A549 (cell line): ENCODE measurements at regions not wholly inside any gene's neighbourhood (a gene's known extent, or its start where the extent isn't known, plus 50 kb on each side); places are given as distances from the start of the nearest gene placed in this dataset.

Source experiments
- ATAC-seq, 2 experiments: fragments of 200-7000 bp in 1 of 2; fragments of >200 bp in 1 of 2; cut with Nextera tagmentation in 1 of 2; cut with Tn5 transposase in 1 of 2; 3 replicates each; pipeline versions ENCODE4 v1.8.0 to v1.9.1; 2018 to 2020; ENCODE audit warnings: mild to moderate bottlenecking in 1 of 2, moderate library complexity in 1 of 2
- CTCF ChIA-PET: fragments of 300-600 bp; sonication (Branson Sonifier 250); formaldehyde crosslinking; extraction: SDS; loops from one replicate; lab custom pipeline; 2021; ENCODE audit warnings: antibody characterized with exemption, inconsistent platforms; lab: Yijun Ruan, JAX
- POLR2A ChIA-PET: fragments of 350-600 bp; formaldehyde crosslinking; extraction: SDS; loops from one replicate; lab custom pipeline; 2021; ENCODE audit warnings: antibody characterized with exemption, inconsistent platforms; lab: Yijun Ruan, JAX
- DNase-seq, 2 experiments: peaks; one replicate each; pipeline versions ENCODE4 v3.0.0 to v3.0.0-alpha.2; 2011 to 2016; ENCODE audit warnings: low read depth in 1 of 2, low spot score in 1 of 2
- FAIRE-seq: peaks from 2 replicates; lab custom pipeline; 2011; peaks lifted over from hg19 to GRCh38; lab: Jason Lieb, UNC
- H3K27ac ChIP-seq, 2 experiments: fragments of >200 bp; sonication (Bioruptor Twin); formaldehyde crosslinking; 3 replicates each; pipeline ENCODE4 v1.5.1; 2016 to 2017
- H3K4me1 ChIP-seq: fragments of >200 bp; sonication (Bioruptor Twin); formaldehyde crosslinking; 3 replicates; pipeline ENCODE4 v1.6.1; 2016
- H3K4me2 ChIP-seq: fragments of >200 bp; sonication (Bioruptor Twin); formaldehyde crosslinking; 3 replicates; pipeline ENCODE4 v1.6.1; 2016
- H3K4me3 ChIP-seq: fragments of >200 bp; sonication (Bioruptor Twin); formaldehyde crosslinking; 3 replicates; pipeline ENCODE4 v1.5.1; 2016
- H3K9me3 ChIP-seq: fragments of >200 bp; sonication (Bioruptor Twin); formaldehyde crosslinking; 3 replicates; pipeline ENCODE4 v1.6.1; 2016
- CHD2 ChIP-seq: fragments of 150-350 bp; IDR thresholded peaks from 2 replicates; pipeline ENCODE4 v1.6.1; 2014; ENCODE audit warnings: low read length; ENCODE audit not compliant: partially characterized antibody
- CHD4 ChIP-seq: fragments of 200-600 bp; sonication (generic); IDR thresholded peaks from 2 replicates; pipeline ENCODE4 v1.6.1; 2016; ENCODE audit warnings: antibody characterized with exemption, mild to moderate bottlenecking, borderline replicate concordance
- CTCF ChIP-seq: fragments of >200 bp; sonication (Bioruptor Twin); formaldehyde crosslinking; IDR thresholded peaks from 3 replicates; pipeline ENCODE4 v1.5.1; 2016
- E2F6 ChIP-seq: IDR thresholded peaks from 2 replicates; pipeline ENCODE4 v1.6.1; 2012; ENCODE audit warnings: low read depth, borderline replicate concordance
- FOSL2 ChIP-seq, 2 experiments: fragments of 450-650 bp in 1 of 2; fragments of >200 bp in 1 of 2; sonication (Bioruptor Twin) in 1 of 2; formaldehyde crosslinking; IDR thresholded peaks; 2 replicates each; pipeline versions ENCODE4 v1.5.0 to v1.6.1; 2016 to 2020; ENCODE audit warnings: mild to moderate bottlenecking in 1 of 2, moderate library complexity in 1 of 2
- GATA3 ChIP-seq: IDR thresholded peaks from 2 replicates; pipeline ENCODE4 v1.6.1; 2012; ENCODE audit warnings: borderline replicate concordance
- HDAC2 ChIP-seq: fragments of 200-600 bp; sonication (generic); IDR thresholded peaks from 2 replicates; pipeline ENCODE4 v1.6.1; 2016
- MAX ChIP-seq: IDR thresholded peaks from 2 replicates; pipeline ENCODE4 v1.6.1; 2012
- MAZ ChIP-seq: fragments of 150-350 bp; IDR thresholded peaks from 2 replicates; pipeline ENCODE4 v1.6.1; 2014; ENCODE audit warnings: antibody characterized with exemption, low read depth, low read length, borderline replicate concordance
- MYC ChIP-seq: IDR thresholded peaks from 2 replicates; pipeline ENCODE4 v1.6.1; 2012; ENCODE audit warnings: mild to moderate bottlenecking, inconsistent platforms, low read length, improper control_type of control experiment, borderline replicate concordance
- NR3C1 ChIP-seq: fragments of >200 bp; sonication (Bioruptor Twin); formaldehyde crosslinking; IDR thresholded peaks from 3 replicates; pipeline ENCODE4 v1.6.1; 2017
- POLR2A ChIP-seq: IDR thresholded peaks from 2 replicates; pipeline ENCODE4 v1.6.1; 2012; ENCODE audit warnings: mild to moderate bottlenecking, low read length
- RAD21 ChIP-seq, 2 experiments: fragments of >200 bp in 1 of 2; sonication (Bioruptor Twin) in 1 of 2; formaldehyde crosslinking in 1 of 2; IDR thresholded peaks in 1 of 2; conservative IDR thresholded peaks in 1 of 2; 2 replicates in 1 of 2; 3 replicates in 1 of 2; pipeline ENCODE4 v1.6.1; 2012 to 2018; ENCODE audit warnings: inconsistent platforms in 1 of 2
- RARB ChIP-seq: fragments of 250-450 bp; sonication (Bioruptor Pico); IDR thresholded peaks from 2 replicates; pipeline ENCODE4 v1.8.0; 2021; ENCODE audit warnings: mild to moderate bottlenecking, moderate library complexity
- RFX5 ChIP-seq: fragments of 450-650 bp; IDR thresholded peaks from 2 replicates; pipeline ENCODE4 v1.7.1; 2014; ENCODE audit warnings: antibody characterized with exemption, mild to moderate bottlenecking, moderate library complexity
- RNF2 ChIP-seq: fragments of 200-600 bp; sonication (generic); IDR thresholded peaks from 2 replicates; pipeline ENCODE4 v1.6.1; 2016; ENCODE audit warnings: low read depth, mild to moderate bottlenecking, antibody characterized with exemption, moderate library complexity, borderline replicate concordance
- SREBF2 ChIP-seq: fragments of 450-650 bp; IDR thresholded peaks from 2 replicates; pipeline ENCODE4 v1.6.1; 2014; ENCODE audit warnings: mild to moderate bottlenecking, moderate library complexity
- TP53 ChIP-seq: fragments of 250-450 bp; sonication (Bioruptor Pico); IDR thresholded peaks from 2 replicates; pipeline ENCODE4 v1.5.0; 2021; ENCODE audit warnings: mild to moderate bottlenecking, moderate library complexity
- USF2 ChIP-seq: fragments of 450-650 bp; IDR thresholded peaks from 2 replicates; pipeline ENCODE4 v1.6.1; 2014; ENCODE audit warnings: antibody characterized with exemption
- ZC3H11A ChIP-seq: fragments of 450-650 bp; IDR thresholded peaks from 2 replicates; pipeline ENCODE4 v1.6.1; 2014; ENCODE audit warnings: antibody characterized with exemption, mild to moderate bottlenecking
- ZNF302 ChIP-seq: fragments of 250-450 bp; sonication (Bioruptor Pico); IDR thresholded peaks from 2 replicates; pipeline ENCODE4 v1.9.0; 2021; ENCODE audit warnings: inconsistent platforms, mild to moderate bottlenecking, moderate library complexity
- WGBS: methylation state at CpG from one replicate; pipeline ENCODE4 v1.1.6; 2017; ENCODE audit errors: missing lambda C conversion rate; 5-methylcytosine and 5-hydroxymethylcytosine counted together

- TF ChIP-seq HDAC2 (no peak), ZC3H11A (no peak), GATA3 (no peak), RARB (no peak), CHD4 (no peak), CTCF (0 out of 3 replicates have a peak, but pooled peaks have one; percentile 5), RAD21 (conservative IDR thresholded peaks at IDR 0.05 in 1 of 2, IDR thresholded peaks at IDR 0.05 in 1 of 2) (0 out of 5 replicates have a peak, but pooled peaks of 1 of the 2 experiments have one; percentile 12)
- Histone ChIP-seq H3K4me1 (no peaks in the 10 kb centered on the region), H3K4me2 (no peak overlapping the region), H3K4me3 (no peak overlapping the region), H3K27ac (no peak overlapping the region), H3K9me3 (no peaks in the 10 kb centered on the region)
- DNase-seq (peak in 1 of 2 experiments; percentile 5), FAIRE-seq (no peak), ATAC-seq (no peak)
- ChIA-PET CTCF (no interaction called here), POLR2A (no interaction called here)
- 21% methylated on average over 1 of the region's 1 CpG for WGBS
Observed at GRCh38 chr5:114223866-114224265, 138.0 kb upstream of the KCNN2 start.

- TF ChIP-seq SREBF2 (no peak), POLR2A (no peak), MAZ (no peak), NR3C1 (no peak), ZNF302 (CRISPR knock-in tag) (no peak)
- DNase-seq: peak in 1 of 2 experiments; percentile 2
- ChIA-PET POLR2A (no interaction called here), CTCF (no interaction called here)
- no peak overlapping the region for H3K4me3 ChIP-seq
- no peaks in the 10 kb centered on the region for H3K9me3 ChIP-seq
- H3K27ac ChIP-seq: no peak overlapping the region
- no peaks in the 10 kb centered on the region for H3K4me1 ChIP-seq
- no peak overlapping the region for H3K4me2 ChIP-seq
- whole genome bisulfite sequencing: 14% methylated on average over 5 of the region's 5 CpGs
- FAIRE-seq: no peak
- no peak for ATAC-seq
Observed at GRCh38 chr5:114237766-114238165, 124.1 kb upstream of the KCNN2 start.

- ChIA-PET POLR2A (no interaction called here), CTCF (interaction anchor here (0.7 kb wide), 1 partner anchor 1074 kb away, joined by 3 read pairs; no protein-coding TSS in a partner anchor)
- TF ChIP-seq CHD2 (no peak), CHD4 (no peak), USF2 (no peak), E2F6 (no peak), RFX5 (no peak), RNF2 (no peak)
- no peak for ATAC-seq
- Histone ChIP-seq H3K9me3 (no peaks in the 10 kb centered on the region), H3K27ac (no peak overlapping the region), H3K4me3 (no peak overlapping the region), H3K4me2 (no peak overlapping the region), H3K4me1 (no peaks in the 10 kb centered on the region)
- no peak for FAIRE-seq
- no peak for DNase-seq
Observed at GRCh38 chr5:114238771-114239313, 123.0 kb upstream of the KCNN2 start.

- no peak for ATAC-seq
Observed at GRCh38 chr5:114243281-114243971, 118.4 kb upstream of the KCNN2 start.

More at GRCh38 chr5:114243281-114243971, 118.4 kb upstream of the KCNN2 start:
- FAIRE-seq (peak; percentile 46), DNase-seq (no peak)
- H3K4me1 ChIP-seq: no peaks in the 10 kb centered on the region
- H3K9me3 ChIP-seq: no peaks in the 10 kb centered on the region
- 23% methylated on average over 8 of the region's 8 CpGs for WGBS
- H3K4me2 ChIP-seq: no peak overlapping the region
- CTCF ChIA-PET: no interaction called here
- TF ChIP-seq CHD4: no peak
- no peak for TF ChIP-seq TP53 (CRISPR knock-in tag)
- no peak for TF ChIP-seq MYC
- no peak for TF ChIP-seq MAX
- TF ChIP-seq RFX5: no peak
- no peak for TF ChIP-seq FOSL2 (IDR thresholded peaks at IDR 0.05)
- TF ChIP-seq FOSL2 (CRISPR knock-in tag; IDR thresholded peaks at IDR 0.05): no peak
- no peak for TF ChIP-seq POLR2A
- H3K27ac ChIP-seq: no peak overlapping the region
- POLR2A ChIA-PET: no interaction called here
- no peak overlapping the region for H3K4me3 ChIP-seq
